ENCODE measurements at regions not wholly inside any gene's neighbourhood (a gene's known extent, or its start where the extent isn't known, plus 50 kb on each side); places are given as distances from the start of the nearest gene placed in this dataset.

GRCh38 chr1:175851749-175852148, 108.4 kb upstream of the TNR start:
- Histone ChIP-seq H3K4me3 (ENCODE audit: low read length) (no peak overlapping the region), H3K27me3 (ENCODE audit: control insufficient read depth in 1 of 2, insufficient read depth in 2 of 2, low read length in 2 of 2) (peaks cover 5 to 15% of the 10 kb centered on the region in 2 experiments), H3K36me3 (ENCODE audit: insufficient read depth, low read length) (no peaks in the 10 kb centered on the region), H3K9me3 (ENCODE audit: control insufficient read depth in 1 of 2, insufficient read depth in 1 of 2, low read length in 2 of 2) (no peaks in the 10 kb centered on the region), H3K4me1 (ENCODE audit: insufficient read depth, low read length) (no peaks in the 10 kb centered on the region), H3K27ac (ENCODE audit: low read depth in 1 of 2, low read length in 2 of 2) (no peak overlapping the region)
- Mint-ChIP-seq H3K27me3 (peaks cover 32% of the 10 kb centered on the region), H3K4me1 (ENCODE audit: low read depth) (no peaks in the 10 kb centered on the region), H3K4me3 (no peak overlapping the region), H3K9me3 (no peaks in the 10 kb centered on the region), H3K36me3 (ENCODE audit: low read depth) (no peaks in the 10 kb centered on the region), H3K27ac (no peak overlapping the region)
- no peak for ATAC-seq (ENCODE audit: poor library complexity)
- ChIA-PET CTCF (no interaction called here), POLR2A (no interaction called here)
- intact Hi-C loops (cut with DNase I, micrococcal nuclease), result no loop called here
- TF ChIP-seq CTCF (IDR thresholded peaks at IDR 0.05), result no peak
- DNase-seq, result no peak

DNA sequence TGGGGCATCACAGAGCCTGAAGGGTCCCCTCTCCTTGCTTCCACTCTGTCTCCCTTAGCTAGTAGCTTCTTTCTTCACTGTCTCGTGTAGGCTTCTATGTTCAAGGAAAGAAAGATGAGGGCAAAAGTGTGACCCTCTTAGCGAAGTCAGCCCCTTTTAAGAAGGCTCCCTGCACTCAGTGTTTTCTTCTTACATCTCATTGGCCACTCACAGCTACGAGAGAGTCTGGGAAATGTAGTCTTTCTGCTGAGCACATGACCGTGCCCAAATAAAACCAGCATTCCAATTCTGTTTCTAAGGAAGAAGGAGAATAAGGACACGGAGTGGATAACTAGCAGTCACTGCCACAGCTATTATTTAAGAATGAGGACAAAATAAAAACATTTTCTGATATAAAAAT, 104.9 kb upstream of the TNR start:
- no peak for ATAC-seq (ENCODE audit: poor library complexity)
- Mint-ChIP-seq H3K4me3 (no peak overlapping the region), H3K4me1 (ENCODE audit: low read depth) (no peaks in the 10 kb centered on the region), H3K27ac (no peak overlapping the region), H3K36me3 (ENCODE audit: low read depth) (no peaks in the 10 kb centered on the region), H3K27me3 (peaks cover 36% of the 10 kb centered on the region), H3K9me3 (peaks cover 3% of the 10 kb centered on the region)
- no peak overlapping the region for H3K4me3 ChIP-seq (ENCODE audit: low read length)
- CTCF ChIA-PET, result no interaction called here
- no peak for TF ChIP-seq CTCF (IDR thresholded peaks at IDR 0.05)
- DNase-seq, result no peak
- intact Hi-C loops (cut with DNase I, micrococcal nuclease), result no loop called here
- peaks cover 0 to 4% of the 10 kb centered on the region in 2 experiments for H3K9me3 ChIP-seq (ENCODE audit: control insufficient read depth in 1 of 2, insufficient read depth in 1 of 2, low read length in 2 of 2)
- no peak overlapping the region for H3K27ac ChIP-seq (ENCODE audit: low read depth in 1 of 2, low read length in 2 of 2)
- no peaks in the 10 kb centered on the region for H3K4me1 ChIP-seq (ENCODE audit: insufficient read depth, low read length)
- POLR2A ChIA-PET, result no interaction called here
- no peaks in the 10 kb centered on the region for H3K36me3 ChIP-seq (ENCODE audit: insufficient read depth, low read length)
- H3K27me3 ChIP-seq (ENCODE audit: control insufficient read depth in 1 of 2, insufficient read depth in 2 of 2, low read length in 2 of 2), result peaks cover 10 to 12% of the 10 kb centered on the region in 2 experiments

GRCh38 chr1:175845985-175846384, 102.6 kb upstream of the TNR start:
- Mint-ChIP-seq H3K9me3 (peaks cover 5% of the 10 kb centered on the region), H3K4me1 (ENCODE audit: low read depth) (no peaks in the 10 kb centered on the region), H3K27me3 (peaks cover 35% of the 10 kb centered on the region), H3K36me3 (ENCODE audit: low read depth) (no peaks in the 10 kb centered on the region), H3K4me3 (no peak overlapping the region), H3K27ac (no peak overlapping the region)
- ChIA-PET POLR2A (no interaction called here), CTCF (no interaction called here)
- no peak for ATAC-seq (ENCODE audit: poor library complexity)
- TF ChIP-seq CTCF (IDR thresholded peaks at IDR 0.05), result no peak
- no peak overlapping the region for H3K27ac ChIP-seq (ENCODE audit: low read depth in 1 of 2, low read length in 2 of 2)
- H3K4me1 ChIP-seq (ENCODE audit: insufficient read depth, low read length), result no peaks in the 10 kb centered on the region
- intact Hi-C loops (cut with DNase I, micrococcal nuclease), result no loop called here
- no peak for DNase-seq
- H3K36me3 ChIP-seq (ENCODE audit: insufficient read depth, low read length), result no peaks in the 10 kb centered on the region
- H3K9me3 ChIP-seq (ENCODE audit: control insufficient read depth in 1 of 2, insufficient read depth in 1 of 2, low read length in 2 of 2), result peaks cover 0 to 4% of the 10 kb centered on the region in 2 experiments
- peaks cover 8 to 12% of the 10 kb centered on the region in 2 experiments for H3K27me3 ChIP-seq (ENCODE audit: control insufficient read depth in 1 of 2, insufficient read depth in 2 of 2, low read length in 2 of 2)
- H3K4me3 ChIP-seq (ENCODE audit: low read length), result no peak overlapping the region
